Mesenteric fat pad (tissue), 1 donor: ENCODE measurements at regions not wholly inside any gene's neighbourhood (a gene's known extent, or its start where the extent isn't known, plus 50 kb on each side); places are given as distances from the start of the nearest gene placed in this dataset.

Source experiments
- DNase-seq: peaks from one replicate; pipeline ENCODE4 v3.0.0-alpha.2; 2020; ENCODE audit warnings: low spot score
- donor health status: DM: yes; HTN: yes; CAD: no.

- peak; percentile 35 for DNase-seq
Observed at GRCh38 chr5:134471858-134472449, 53.5 kb upstream of the JADE2 start.

- peak; percentile 67 for DNase-seq
Observed at GRCh38 chr5:134468921-134469400, 56.5 kb upstream of the JADE2 start.

- DNase-seq = peak; percentile 71
Observed at GRCh38 chr5:134467231-134467630, 55.5 kb upstream of the CDKN2AIPNL start.

- peak; percentile 98 for DNase-seq
Observed at GRCh38 chr5:134466241-134467069, 54.8 kb upstream of the CDKN2AIPNL start.

GRCh38 chr5:134465816-134466240 lies 54.1 kb upstream of the CDKN2AIPNL start:
- peak; percentile 96 for DNase-seq

- DNase-seq = peak; percentile 83
Observed at GRCh38 chr5:134464988-134465815, 53.5 kb upstream of the CDKN2AIPNL start.

- peak; percentile 41 for DNase-seq
Observed at GRCh38 chr5:134463991-134464760, 52.5 kb upstream of the CDKN2AIPNL start.

- DNase-seq = peak; percentile 79
Observed at GRCh38 chr5:134463176-134463720, 51.6 kb upstream of the CDKN2AIPNL start.

GRCh38 chr5:134462761-134463160 lies 51.1 kb upstream of the CDKN2AIPNL start:
- DNase-seq = peak; percentile 28

GRCh38 chr5:134462047-134462575 lies 50.4 kb upstream of the CDKN2AIPNL start:
- peak; percentile 83 for DNase-seq
